GM23338 (cell line): ENCODE measurements at regions not wholly inside any gene's neighbourhood (a gene's known extent, or its start where the extent isn't known, plus 50 kb on each side); places are given as distances from the start of the nearest gene placed in this dataset.

Experiments used
- ATAC-seq: fragments of 200-7000 bp; cut with Tn5 transposase; 3 replicates; pipeline ENCODE4 v1.9.1; 2020
- DNase-seq: peaks from one replicate; pipeline ENCODE4 v3.0.0-alpha.2; 2015; ENCODE audit warnings: low spot score
- H2AFZ ChIP-seq: fragments of 200-600 bp; sonication (generic); 2 replicates; pipeline ENCODE4 v1.8.0; 2016; ENCODE audit warnings: antibody characterized with exemption, mild to moderate bottlenecking, moderate library complexity
- H3F3A ChIP-seq: fragments of 200-600 bp; sonication (generic); replicated peaks from 2 replicates; pipeline ENCODE4 v1.8.0; 2017; ENCODE audit warnings: antibody characterized with exemption, mixed run types, low read depth
- H3K27ac ChIP-seq: fragments of 200-600 bp; sonication (generic); 2 replicates; pipeline ENCODE4 v1.6.1; 2016; ENCODE audit warnings: low read depth
- H3K27me3 ChIP-seq: fragments of 200-600 bp; sonication (generic); 2 replicates; pipeline ENCODE4 v1.8.0; 2016; ENCODE audit warnings: mild to moderate bottlenecking, mixed run types, moderate library complexity; ENCODE audit not compliant: insufficient read depth
- H3K36me3 ChIP-seq: fragments of 200-600 bp; sonication (generic); 2 replicates; pipeline ENCODE4 v1.8.0; 2016; ENCODE audit warnings: mild to moderate bottlenecking; ENCODE audit not compliant: insufficient read depth
- H3K4me1 ChIP-seq: fragments of 200-600 bp; sonication (generic); 2 replicates; pipeline ENCODE4 v1.8.0; 2016; ENCODE audit warnings: mild to moderate bottlenecking, moderate library complexity; ENCODE audit not compliant: insufficient read depth
- H3K4me2 ChIP-seq: fragments of 200-600 bp; sonication (generic); 2 replicates; pipeline ENCODE4 v1.7.1; 2017; ENCODE audit warnings: mixed run types
- H3K4me3 ChIP-seq: fragments of 200-600 bp; sonication (generic); 2 replicates; pipeline ENCODE4 v1.6.1; 2016; ENCODE audit warnings: mixed run types
- H3K79me2 ChIP-seq: fragments of 200-600 bp; sonication (generic); replicated peaks from 2 replicates; pipeline ENCODE4 v1.8.0; 2017; ENCODE audit warnings: mild to moderate bottlenecking; ENCODE audit not compliant: insufficient read depth
- H3K9me2 ChIP-seq: fragments of 200-600 bp; sonication (generic); 2 replicates; pipeline ENCODE4 v1.8.0; 2017; ENCODE audit not compliant: insufficient read depth
- H4K20me1 ChIP-seq: fragments of 200-600 bp; sonication (generic); replicated peaks from 2 replicates; pipeline ENCODE4 v1.8.0; 2017; ENCODE audit warnings: mild to moderate bottlenecking; ENCODE audit not compliant: insufficient read depth
- H3K27ac Mint-ChIP-seq: 2 replicates; pipeline ENCODE4 v1.8.0; 2020; ENCODE audit warnings: inconsistent platforms, mild to moderate bottlenecking, moderate library complexity, mixed read lengths
- H3K27me3 Mint-ChIP-seq: 3 replicates; pipeline ENCODE4 v1.8.0; 2022; ENCODE audit warnings: low read depth, mild to moderate bottlenecking, moderate library complexity, mixed read lengths, inconsistent platforms; ENCODE audit not compliant: insufficient read depth, poor library complexity
- H3K36me3 Mint-ChIP-seq: 3 replicates; pipeline ENCODE4 v1.8.0; 2021; ENCODE audit warnings: low read depth, mild to moderate bottlenecking, inconsistent platforms, moderate library complexity, mixed read lengths
- H3K4me1 Mint-ChIP-seq: 3 replicates; pipeline ENCODE4 v1.8.0; 2020; ENCODE audit warnings: mild to moderate bottlenecking, inconsistent platforms, mixed read lengths
- H3K4me3 Mint-ChIP-seq: 3 replicates; pipeline ENCODE4 v1.8.0; 2021; ENCODE audit warnings: moderate library complexity, mild to moderate bottlenecking, inconsistent platforms, mixed read lengths
- H3K9me3 Mint-ChIP-seq: 3 replicates; pipeline ENCODE4 v1.8.0; 2020; ENCODE audit warnings: moderate library complexity, mild to moderate bottlenecking, inconsistent platforms, mixed read lengths
- CREB1 ChIP-seq: fragments of 250-450 bp; sonication (Bioruptor Pico); IDR thresholded peaks from 2 replicates; pipeline ENCODE4 v1.5.0; 2020; ENCODE audit warnings: low read depth, mild to moderate bottlenecking, moderate library complexity
- EZH2 ChIP-seq: fragments of 200-600 bp; sonication (generic); IDR thresholded peaks from one replicate; pipeline ENCODE4 v1.8.0; 2017; ENCODE audit warnings: antibody characterized with exemption, mild to moderate bottlenecking, low read depth; ENCODE audit not compliant: unreplicated experiment
- EZH2phosphoT487 ChIP-seq: fragments of 200-600 bp; sonication (generic); IDR thresholded peaks from one replicate; pipeline ENCODE4 v1.8.1; 2018; ENCODE audit warnings: antibody characterized with exemption; ENCODE audit not compliant: unreplicated experiment
- JUNB ChIP-seq: IDR thresholded peaks from one replicate; pipeline ENCODE4 v1.6.1; 2016; ENCODE audit warnings: antibody characterized with exemption; ENCODE audit not compliant: unreplicated experiment
- NANOG ChIP-seq: IDR thresholded peaks from 2 replicates; pipeline ENCODE4 v1.6.1; 2016; ENCODE audit warnings: antibody characterized with exemption, borderline replicate concordance
- POLR2AphosphoS5 ChIP-seq: IDR thresholded peaks from 2 replicates; pipeline ENCODE4 v1.6.1; 2016; ENCODE audit warnings: antibody characterized with exemption, low read depth
- REST ChIP-seq: IDR thresholded peaks from one replicate; pipeline ENCODE4 v1.6.1; 2018; ENCODE audit warnings: antibody characterized with exemption; ENCODE audit not compliant: unreplicated experiment
- STAT1 ChIP-seq: IDR thresholded peaks from one replicate; pipeline ENCODE4 v1.6.1; 2016; ENCODE audit warnings: antibody characterized with exemption; ENCODE audit not compliant: unreplicated experiment
- ZNF114 ChIP-seq: fragments of 250-450 bp; sonication (Bioruptor Pico); IDR thresholded peaks from 2 replicates; pipeline ENCODE4 v1.5.0; 2020; ENCODE audit warnings: mild to moderate bottlenecking, moderate library complexity
- ZNF331 ChIP-seq: fragments of 250-450 bp; sonication (Bioruptor Pico); IDR thresholded peaks from 2 replicates; pipeline ENCODE4 v1.5.0; 2020; ENCODE audit warnings: low read depth, mild to moderate bottlenecking, moderate library complexity
- ZNF462 ChIP-seq: fragments of 250-450 bp; sonication (Bioruptor Pico); IDR thresholded peaks from 2 replicates; pipeline ENCODE4 v1.5.0; 2020; ENCODE audit warnings: mild to moderate bottlenecking, moderate library complexity

GRCh38 chr15:70220490-70221096, 122.9 kb upstream of the TLE3 start:
- Histone ChIP-seq H3K9me2 (no peaks in the 10 kb centered on the region), H3K4me3 (no peak overlapping the region), H3K27me3 (no peaks in the 10 kb centered on the region), H2AFZ (no peak overlapping the region), H3K36me3 (no peaks in the 10 kb centered on the region), H3K4me1 (no peaks in the 10 kb centered on the region), H3K4me2 (no peak overlapping the region), H3K79me2 (no peaks in the 10 kb centered on the region), H3F3A (no peaks in the 10 kb centered on the region), H4K20me1 (no peaks in the 10 kb centered on the region), H3K27ac (no peak overlapping the region)
- H3K27me3 Mint-ChIP-seq, result peaks cover 4% of the 10 kb centered on the region
- H3K4me3 Mint-ChIP-seq, result no peak overlapping the region
- TF ChIP-seq POLR2AphosphoS5 (no peak), JUNB (no peak), ZNF114 (CRISPR knock-in tag) (no peak), REST (no peak), EZH2 (no peak), STAT1 (no peak), ZNF331 (CRISPR knock-in tag) (no peak), EZH2phosphoT487 (no peak), CREB1 (CRISPR knock-in tag) (no peak), NANOG (no peak), ZNF462 (CRISPR knock-in tag) (no peak)
- no peak for DNase-seq
- ATAC-seq, result no peak
- H3K9me3 Mint-ChIP-seq, result no peaks in the 10 kb centered on the region
- H3K4me1 Mint-ChIP-seq, result peaks cover 12% of the 10 kb centered on the region
- H3K27ac Mint-ChIP-seq, result no peak overlapping the region
- no peaks in the 10 kb centered on the region for H3K36me3 Mint-ChIP-seq
